ENCODE measurements at regions not wholly inside any gene's neighbourhood (a gene's known extent, or its start where the extent isn't known, plus 50 kb on each side); places are given as distances from the start of the nearest gene placed in this dataset.
"Not testable (repeated sequence)": the region's sequence is repeated elsewhere in the genome, so short reads cannot be mapped to it uniquely, and the experiment has no call there.

GRCh38 chr2:89767058-89767457, 1075.6 kb downstream of the RPIA start:
- TF ChIP-seq CTCF (IDR thresholded peaks at IDR 0.05); ZFX (IDR thresholded peaks at IDR 0.05; ENCODE audit: borderline replicate concordance): not testable (repeated sequence)
